Adipose tissue (tissue), 3 donors: ENCODE measurements at regions not wholly inside any gene's neighbourhood (a gene's known extent, or its start where the extent isn't known, plus 50 kb on each side); places are given as distances from the start of the nearest gene placed in this dataset.

Source experiments
- H3K27ac ChIP-seq: one replicate; pipeline ENCODE4 v1.5.1; 2013; ENCODE audit warnings: low read depth, low read length
- WGBS, 3 donors: extraction: QIAGEN DNeasy Blood & Tissue Kit; methylation state at CpG; one replicate each; pipeline ENCODE4 v1.1.7; 2013; 5-methylcytosine and 5-hydroxymethylcytosine counted together
- donor health status: healthy with polysubstance abuse.
- donor health status: Bipolar disorder and iron deficiency.
- donor health status: healthy.

- H3K27ac ChIP-seq, result no peak overlapping the region
- WGBS, 3 donors, result 62 to 83% (median 80%) methylated on average over 6 of the region's 6 CpGs
Measured at GRCh38 chr12:14261096-14261495, 104.4 kb upstream of the ATF7IP start.

- WGBS, 3 donors, result 84 to 95% (median 90%) methylated on average over 2 of the region's 2 CpGs
- no peak overlapping the region for H3K27ac ChIP-seq
Measured at GRCh38 chr12:14261861-14262260, 103.6 kb upstream of the ATF7IP start.

- no peak overlapping the region for H3K27ac ChIP-seq
- WGBS, 3 donors, result 79 to 89% (median 87%) methylated on average over 7 of the region's 7 CpGs
Measured at GRCh38 chr12:14262771-14263511, 102.5 kb upstream of the ATF7IP start.

- WGBS, 3 donors, result 97 to 99% (median 97%) methylated on average over 3 of the region's 3 CpGs
- H3K27ac ChIP-seq, result no peak overlapping the region
Measured at GRCh38 chr12:14263742-14264141, 101.7 kb upstream of the ATF7IP start.

- H3K27ac ChIP-seq, result no peak overlapping the region
- WGBS, 3 donors, result 65 to 85% (median 72%) methylated on average over 2 of the region's 2 CpGs
Measured at GRCh38 chr12:14264316-14264715, 101.2 kb upstream of the ATF7IP start.

- WGBS, 3 donors, result 61 to 90% (median 67%) methylated on average over 3 of the region's 3 CpGs
- H3K27ac ChIP-seq, result no peak overlapping the region
Measured at GRCh38 chr12:14264778-14265177, 100.7 kb upstream of the ATF7IP start.

- no peak overlapping the region for H3K27ac ChIP-seq
Measured at GRCh38 chr12:14268120-14268515, 97.4 kb upstream of the ATF7IP start.

- no peak overlapping the region for H3K27ac ChIP-seq
Measured at GRCh38 chr12:14270392-14270791, 95.1 kb upstream of the ATF7IP start.

GRCh38 chr12:14272956-14273912 lies 92.2 kb upstream of the ATF7IP start:
- WGBS, 3 donors, result 33 to 45% (median 42%) methylated on average over 8 of the region's 8 CpGs

GRCh38 chr12:14273913-14274311 lies 91.6 kb upstream of the ATF7IP start:
- H3K27ac ChIP-seq, result peak overlapping the region; percentile 64
- WGBS, 3 donors, result 85 to 95% (median 89%) methylated on average over 6 of the region's 6 CpGs

More at GRCh38 chr12:14272956-14273912, 92.2 kb upstream of the ATF7IP start:
- peak overlapping the region; percentile 64 for H3K27ac ChIP-seq

- WGBS, 3 donors, result 0 to 89% (median 34%) methylated on average over 1 of the region's 1 CpG
- no peak overlapping the region for H3K27ac ChIP-seq
Measured at GRCh38 chr12:14275111-14275510, 90.4 kb upstream of the ATF7IP start.

GRCh38 chr12:14275886-14276285 lies 89.6 kb upstream of the ATF7IP start:
- no peak overlapping the region for H3K27ac ChIP-seq
- 43 to 89% (median 47%) methylated on average over 1 of the region's 1 CpG for WGBS, 3 donors

- H3K27ac ChIP-seq, result no peak overlapping the region
- WGBS, 3 donors, result 39 to 87% (median 69%) methylated on average over 1 of the region's 1 CpG
Measured at GRCh38 chr12:14278294-14278953, 87.1 kb upstream of the ATF7IP start.

- WGBS, 3 donors, result 85 to 91% (median 89%) methylated on average over 6 of the region's 6 CpGs
- no peak overlapping the region for H3K27ac ChIP-seq
Measured at GRCh38 chr12:14279845-14280244, 85.6 kb upstream of the ATF7IP start.

- 97 to 98% (median 98%) methylated on average over 5 of the region's 5 CpGs for WGBS, 3 donors
- H3K27ac ChIP-seq, result no peak overlapping the region
Measured at GRCh38 chr12:14280921-14281320, 84.6 kb upstream of the ATF7IP start.

- 97 to 98% (median 97%) methylated on average over 2 of the region's 2 CpGs for WGBS, 3 donors
Measured at GRCh38 chr12:14281539-14281938, 83.9 kb upstream of the ATF7IP start.

GRCh38 chr12:14283489-14284144 lies 81.9 kb upstream of the ATF7IP start:
- 59 to 69% (median 65%) methylated on average over 6 of the region's 6 CpGs for WGBS, 3 donors
- no peak overlapping the region for H3K27ac ChIP-seq

More at GRCh38 chr12:14281539-14281938, 83.9 kb upstream of the ATF7IP start:
- H3K27ac ChIP-seq, result no peak overlapping the region

GRCh38 chr12:14284184-14284722 lies 81.2 kb upstream of the ATF7IP start:
- WGBS, 3 donors, result 65 to 72% (median 67%) methylated on average over 7 of the region's 7 CpGs
- H3K27ac ChIP-seq, result no peak overlapping the region
